ENCODE measurements at regions not wholly inside any gene's neighbourhood (a gene's known extent, or its start where the extent isn't known, plus 50 kb on each side); places are given as distances from the start of the nearest gene placed in this dataset.

- TF ChIP-seq CTCF (IDR thresholded peaks at IDR 0.05) (no peak), POLR2A (IDR thresholded peaks at IDR 0.05) (no peak)
Observed at GRCh38 chr3:28590860-28591259, 242.2 kb upstream of the AZI2 start.

Measured in lower leg skin (tissue), 3 donors.